Right lobe of liver (tissue), 6 donors: ENCODE measurements at regions not wholly inside any gene's neighbourhood (a gene's known extent, or its start where the extent isn't known, plus 50 kb on each side); places are given as distances from the start of the nearest gene placed in this dataset.

ENCODE experiments used
- ATAC-seq, 4 donors: fragments of 200-7000 bp; cut with Tn5 transposase; one replicate each; pipeline ENCODE4 v1.9.1; 2020; ENCODE audit warnings: mild to moderate bottlenecking in 4 of 4, moderate library complexity in 4 of 4
- DNase-seq, 3 donors: peaks; one replicate each; pipeline ENCODE4 v3.0.0-alpha.2; 2020
- H3K27ac ChIP-seq, 3 donors: fragments of 200-600 bp; one replicate each; pipeline ENCODE4 v1.8.0; 2022
- H3K27me3 ChIP-seq, 2 donors: fragments of 200-600 bp; one replicate each; pipeline ENCODE4 v1.8.0; 2022
- H3K36me3 ChIP-seq, 4 donors: fragments of 200-600 bp; sonication (generic) in 1 of 4; one replicate each; pipeline versions ENCODE4 v1.5.1 to v1.8.0; 2017 to 2022; ENCODE audit warnings: control low read depth in 1 of 4
- H3K4me1 ChIP-seq, 4 donors: fragments of 200-600 bp; sonication (generic) in 1 of 4; one replicate each; pipeline versions ENCODE4 v1.5.1 to v1.8.0; 2017 to 2022; ENCODE audit warnings: control low read depth in 1 of 4
- H3K4me3 ChIP-seq, 3 donors: fragments of 200-600 bp; one replicate each; pipeline ENCODE4 v1.8.0; 2022
- H3K9me3 ChIP-seq, 4 donors: fragments of 200-600 bp; sonication (generic) in 1 of 4; one replicate each; pipeline versions ENCODE4 v1.5.1 to v1.8.0; 2017 to 2022; ENCODE audit warnings: control low read depth in 1 of 4
- POLR2A ChIP-seq: fragments of 450-650 bp; IDR thresholded peaks from one replicate; pipeline ENCODE4 v1.6.1; 2017; ENCODE audit warnings: antibody characterized with exemption, mild to moderate bottlenecking
- WGBS: methylation state at CpG from one replicate; pipeline ENCODE4 v1.1.6; 2018; ENCODE audit warnings: low coverage, low lambda C conversion rate; ENCODE audit not compliant: insufficient coverage; ENCODE audit errors: missing lambda C conversion rate; 5-methylcytosine and 5-hydroxymethylcytosine counted together
- intact Hi-C, 2 donors: fragments of 100-400 bp; cut with DNase I; formaldehyde crosslinking; loops; one replicate each; pipeline versions ENCODE4 v1.11.2 to v1.14.1; 2022
- TF ChIP-seq, protein P1 (sequence below), 4 donors: fragments of 200-600 bp in 3 of 4; fragments of 450-650 bp in 1 of 4; IDR thresholded peaks; one replicate each; pipeline versions ENCODE4 v1.5.1 to v1.8.0; 2016 to 2022; ENCODE audit warnings: antibody characterized with exemption in 4 of 4, mild to moderate bottlenecking in 2 of 4
- donor health status: DM: no; HTN: yes; CAD: no.
- donor health status: DM: no; HTN: no; CAD: no.
- donor health status: DM: no; HTN: no; CAD: no.
- donor health status: DM: no; HTN: yes; CAD: no.
- donor health status: DM: no; HTN: yes; CAD: no.

DNA sequence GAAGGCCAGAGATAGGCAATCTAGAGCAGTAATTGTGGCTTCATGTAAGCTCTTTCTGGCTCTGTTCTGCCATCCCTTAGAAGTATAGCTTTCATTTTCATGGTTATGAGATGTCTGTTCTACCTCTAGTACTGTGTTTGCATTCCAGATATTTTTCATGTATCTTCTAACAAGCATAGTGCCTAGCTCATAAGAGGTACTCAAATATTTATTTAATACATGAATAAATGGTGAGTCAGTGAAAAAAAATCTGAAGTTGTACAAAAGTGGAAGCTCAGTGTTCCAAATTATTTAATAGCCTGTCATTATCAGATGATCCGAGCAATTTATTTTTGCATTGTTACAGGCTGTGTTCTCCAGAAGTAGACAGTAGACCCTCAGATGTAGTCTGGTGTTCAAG, 64.3 kb downstream of the OXSM start:
- Histone ChIP-seq H3K27me3 (no peaks in the 10 kb centered on the region), H3K4me3 (no peak overlapping the region), H3K36me3 (no peaks in the 10 kb centered on the region), H3K4me1 (no peaks in the 10 kb centered on the region), H3K9me3 (no peaks in the 10 kb centered on the region), H3K27ac (no peak overlapping the region)
- intact Hi-C loops, result loop anchor here in 1 of 2 donors (10.0 kb wide), 1 partner anchor 209 kb away; no protein-coding TSS in a partner anchor
- ATAC-seq (no peak), DNase-seq (no peak)
- TF ChIP-seq POLR2A, result no peak
- TF ChIP-seq, protein P1, sequence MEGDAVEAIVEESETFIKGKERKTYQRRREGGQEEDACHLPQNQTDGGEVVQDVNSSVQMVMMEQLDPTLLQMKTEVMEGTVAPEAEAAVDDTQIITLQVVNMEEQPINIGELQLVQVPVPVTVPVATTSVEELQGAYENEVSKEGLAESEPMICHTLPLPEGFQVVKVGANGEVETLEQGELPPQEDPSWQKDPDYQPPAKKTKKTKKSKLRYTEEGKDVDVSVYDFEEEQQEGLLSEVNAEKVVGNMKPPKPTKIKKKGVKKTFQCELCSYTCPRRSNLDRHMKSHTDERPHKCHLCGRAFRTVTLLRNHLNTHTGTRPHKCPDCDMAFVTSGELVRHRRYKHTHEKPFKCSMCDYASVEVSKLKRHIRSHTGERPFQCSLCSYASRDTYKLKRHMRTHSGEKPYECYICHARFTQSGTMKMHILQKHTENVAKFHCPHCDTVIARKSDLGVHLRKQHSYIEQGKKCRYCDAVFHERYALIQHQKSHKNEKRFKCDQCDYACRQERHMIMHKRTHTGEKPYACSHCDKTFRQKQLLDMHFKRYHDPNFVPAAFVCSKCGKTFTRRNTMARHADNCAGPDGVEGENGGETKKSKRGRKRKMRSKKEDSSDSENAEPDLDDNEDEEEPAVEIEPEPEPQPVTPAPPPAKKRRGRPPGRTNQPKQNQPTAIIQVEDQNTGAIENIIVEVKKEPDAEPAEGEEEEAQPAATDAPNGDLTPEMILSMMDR (IDR thresholded peaks at IDR 0.05), result no peak
- WGBS, result 63% methylated on average over 1 of the region's 1 CpG

DNA sequence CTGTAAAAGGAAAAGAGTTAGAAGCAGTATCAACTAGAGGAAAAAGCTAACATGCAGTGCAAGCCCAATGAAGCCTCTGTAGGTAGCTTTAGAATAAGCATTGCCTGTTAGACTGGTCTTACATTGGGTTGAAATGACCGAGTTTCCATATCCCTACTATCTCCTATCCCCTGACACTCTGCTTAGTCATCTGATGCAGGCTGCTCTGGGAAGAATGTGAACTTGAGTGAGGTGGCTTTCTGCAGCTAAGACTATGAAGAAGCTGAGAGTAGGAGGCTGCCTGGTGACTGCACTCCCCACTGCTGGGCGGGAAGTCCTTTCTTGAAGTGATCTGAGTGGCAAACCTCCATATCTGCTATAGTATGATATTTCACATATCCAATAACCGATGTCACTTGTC, 64.7 kb downstream of the OXSM start:
- TF ChIP-seq POLR2A, result no peak
- TF ChIP-seq, protein P1 (IDR thresholded peaks at IDR 0.05), result no peak
- no peaks in the 10 kb centered on the region for H3K9me3 ChIP-seq
- no peak overlapping the region for H3K4me3 ChIP-seq
- H3K27ac ChIP-seq, result no peak overlapping the region
- intact Hi-C loops, result loop anchor here in 1 of 2 donors (10.0 kb wide), 1 partner anchor 210 kb away; no protein-coding TSS in a partner anchor
- ATAC-seq (no peak), DNase-seq (no peak)
- H3K4me1 ChIP-seq, result no peaks in the 10 kb centered on the region
- no peaks in the 10 kb centered on the region for H3K36me3 ChIP-seq
- WGBS, result 70% methylated on average over 3 of the region's 3 CpGs
- H3K27me3 ChIP-seq, result no peaks in the 10 kb centered on the region

DNA sequence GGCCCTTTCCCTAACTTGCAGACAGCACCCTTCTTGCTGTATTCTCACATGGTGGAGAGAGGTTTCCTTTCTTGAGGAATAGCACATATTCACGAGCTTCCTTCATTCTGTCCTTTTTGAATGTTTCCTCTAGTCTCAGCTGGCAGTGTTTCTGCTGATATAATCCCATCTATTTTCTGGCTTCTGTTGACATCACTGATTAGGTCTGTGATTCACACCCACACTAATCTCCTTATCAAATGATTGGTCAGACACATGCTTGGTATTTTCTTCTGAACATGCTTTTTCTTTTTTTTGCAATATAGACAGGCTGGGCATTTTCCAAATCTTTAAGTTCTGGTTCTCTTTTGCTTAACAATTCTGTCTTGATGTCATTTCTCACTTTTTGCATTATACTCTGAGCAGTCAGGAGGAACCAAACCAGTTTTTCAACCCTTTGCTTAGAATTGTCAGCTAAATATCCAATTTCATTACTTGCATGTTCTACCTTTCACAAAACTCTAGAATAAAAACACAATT, 65.4 kb downstream of the OXSM start:
- H3K27ac ChIP-seq, result no peak overlapping the region
- no peaks in the 10 kb centered on the region for H3K9me3 ChIP-seq
- no peaks in the 10 kb centered on the region for H3K36me3 ChIP-seq
- DNase-seq, result no peak
- no peak for ATAC-seq
- no peaks in the 10 kb centered on the region for H3K4me1 ChIP-seq
- H3K4me3 ChIP-seq, result no peak overlapping the region
- TF ChIP-seq, protein P1 (IDR thresholded peaks at IDR 0.05), result no peak
- no peak for TF ChIP-seq POLR2A
- 78% methylated on average over 1 of the region's 1 CpG for WGBS
- H3K27me3 ChIP-seq, result no peaks in the 10 kb centered on the region
- intact Hi-C loops, result loop anchor here in 1 of 2 donors (10.0 kb wide), 1 partner anchor 211 kb away; no protein-coding TSS in a partner anchor

DNA sequence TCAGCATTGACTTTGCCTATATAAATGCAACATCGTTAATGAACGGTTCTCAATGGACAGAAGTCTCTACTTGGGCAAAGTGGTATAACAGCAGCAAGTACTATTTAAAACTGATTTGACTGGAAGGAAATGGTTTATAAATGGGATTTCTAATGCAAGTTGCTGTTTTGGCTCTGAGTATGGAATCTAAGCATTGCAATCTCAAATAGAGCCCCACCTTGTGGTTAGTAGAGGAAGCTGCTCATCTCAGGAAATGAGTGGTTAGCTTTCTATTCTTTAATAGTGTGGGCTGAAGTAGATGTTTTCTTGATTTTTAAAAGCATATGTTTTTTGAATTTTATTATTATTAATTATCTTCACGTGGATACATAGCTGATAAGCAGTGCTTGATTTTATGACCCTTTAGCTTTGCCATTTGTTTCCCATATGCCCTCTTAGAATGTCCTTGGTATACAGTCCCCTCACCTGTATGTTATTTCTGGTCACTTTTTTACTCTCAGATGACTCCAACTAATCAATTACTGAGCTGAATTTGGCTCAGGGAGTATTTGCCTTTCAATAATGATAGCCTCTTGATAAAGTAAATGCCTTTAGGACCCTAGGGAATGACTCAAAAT, 67.1 kb downstream of the OXSM start:
- H3K4me1 ChIP-seq, result no peaks in the 10 kb centered on the region
- H3K36me3 ChIP-seq, result no peaks in the 10 kb centered on the region
- ATAC-seq (peak; percentile 81 to 92 (median 85)), DNase-seq (no peak)
- H3K4me3 ChIP-seq, result no peak overlapping the region
- no peak overlapping the region for H3K27ac ChIP-seq
- H3K27me3 ChIP-seq, result no peaks in the 10 kb centered on the region
- WGBS, result 53% methylated on average over 3 of the region's 3 CpGs
- TF ChIP-seq POLR2A, result no peak
- TF ChIP-seq, protein P1 (IDR thresholded peaks at IDR 0.05), result peak; percentile 73 to 81 (median 75)
- no peaks in the 10 kb centered on the region for H3K9me3 ChIP-seq
- intact Hi-C loops, result loop anchor here in 1 of 2 donors (10.0 kb wide), 1 partner anchor 212 kb away; no protein-coding TSS in a partner anchor
